HUDEP-2 (cell line): ENCODE measurements at regions not wholly inside any gene's neighbourhood (a gene's known extent, or its start where the extent isn't known, plus 50 kb on each side); places are given as distances from the start of the nearest gene placed in this dataset.

ENCODE experiments used
- DNase-seq, 76 experiments: peaks; one replicate each; lab custom pipeline; 2025; ENCODE audit not compliant: unreplicated experiment in 76 of 76; lab: John Stamatoyannopoulos, UW

GRCh38 chr20:7029019-7029418 lies 261.5 kb downstream of the BMP2 start:
- no peak for DNase-seq

- no peak for DNase-seq
Measured at GRCh38 chr20:7031222-7031621, 263.7 kb downstream of the BMP2 start.

GRCh38 chr20:7038029-7038428 lies 270.5 kb downstream of the BMP2 start:
- DNase-seq, result no peak

- DNase-seq, result no peak
Measured at GRCh38 chr20:7057611-7058010, 290.1 kb downstream of the BMP2 start.

- DNase-seq, result no peak
Measured at GRCh38 chr20:7078804-7079203, 311.3 kb downstream of the BMP2 start.

GRCh38 chr20:7080472-7080871 lies 313.0 kb downstream of the BMP2 start:
- DNase-seq, result no peak

- DNase-seq, result no peak
Measured at GRCh38 chr20:7085467-7085866, 318.0 kb downstream of the BMP2 start.

- no peak for DNase-seq
Measured at GRCh38 chr20:7087803-7088202, 320.3 kb downstream of the BMP2 start.

GRCh38 chr20:7090001-7090400 lies 322.5 kb downstream of the BMP2 start:
- DNase-seq, result no peak

GRCh38 chr20:7090811-7091210 lies 323.3 kb downstream of the BMP2 start:
- no peak for DNase-seq

GRCh38 chr20:7091655-7092054 lies 324.2 kb downstream of the BMP2 start:
- DNase-seq, result no peak

- DNase-seq, result peak in 14 of 76 experiments; percentile 0 to 23 (median 8)
Measured at GRCh38 chr20:7094438-7094997, 327.0 kb downstream of the BMP2 start.

GRCh38 chr20:7106910-7107309 lies 339.4 kb downstream of the BMP2 start:
- DNase-seq, result no peak

- no peak for DNase-seq
Measured at GRCh38 chr20:7108929-7109328, 341.4 kb downstream of the BMP2 start.

GRCh38 chr20:7113577-7114466 lies 346.3 kb downstream of the BMP2 start:
- DNase-seq, result peak in 1 of 76 experiments; percentile 1

GRCh38 chr20:7123457-7123856 lies 356.0 kb downstream of the BMP2 start:
- no peak for DNase-seq

GRCh38 chr20:7124120-7124519 lies 356.6 kb downstream of the BMP2 start:
- DNase-seq, result no peak

- no peak for DNase-seq
Measured at GRCh38 chr20:7136886-7137285, 369.4 kb downstream of the BMP2 start.

GRCh38 chr20:7137395-7138151 lies 370.1 kb downstream of the BMP2 start:
- DNase-seq, result no peak

- no peak for DNase-seq
Measured at GRCh38 chr20:7144464-7144863, 377.0 kb downstream of the BMP2 start.

GRCh38 chr20:7146552-7147219 lies 379.2 kb downstream of the BMP2 start:
- no peak for DNase-seq
